A673 (cell line): ENCODE measurements at regions not wholly inside any gene's neighbourhood (a gene's known extent, or its start where the extent isn't known, plus 50 kb on each side); places are given as distances from the start of the nearest gene placed in this dataset.

Experiments
- BruUV-seq: library from RNA; stranded (reverse); fragments of 400-500 nt; replicated peaks from 2 replicates; lab custom pipeline; 2021; lab: Mats Ljungman, UMichigan
- CTCF ChIA-PET: fragments of 300-600 bp; sonication (Branson Sonifier 250); formaldehyde crosslinking; loops from one replicate; lab custom pipeline; 2022; ENCODE audit warnings: antibody characterized with exemption; lab: Charles Lee
- POLR2A ChIA-PET: fragments of 300-600 bp; sonication (Branson Sonifier 250); formaldehyde crosslinking; loops from one replicate; lab custom pipeline; 2022; ENCODE audit warnings: antibody characterized with exemption; ENCODE audit not compliant: low non-redundant PET; lab: Charles Lee
- DNase-seq: peaks from one replicate; pipeline ENCODE4 v3.0.0-alpha.2; 2015; ENCODE audit warnings: low spot score
- H3K27ac ChIP-seq: fragments of 200-600 bp; sonication (generic); 2 replicates; pipeline ENCODE4 v1.5.1; 2016; ENCODE audit warnings: mixed run types, low read depth, mild to moderate bottlenecking, mixed read lengths, antibody characterized with exemption, low read length; ENCODE audit not compliant: poor library complexity, severe bottlenecking
- H3K27me3 ChIP-seq: fragments of 200-600 bp; sonication (generic); replicated peaks from 2 replicates; pipeline ENCODE4 v1.6.1; 2017; ENCODE audit warnings: mixed run types, low read depth, mild to moderate bottlenecking, mixed read lengths, antibody characterized with exemption, low read length; ENCODE audit not compliant: insufficient read depth, poor library complexity
- H3K36me3 ChIP-seq: fragments of 200-600 bp; sonication (generic); 2 replicates; pipeline ENCODE4 v1.6.1; 2016; ENCODE audit warnings: mixed run types, mild to moderate bottlenecking, mixed read lengths, antibody characterized with exemption, low read length; ENCODE audit not compliant: insufficient read depth, poor library complexity, severe bottlenecking
- H3K4me1 ChIP-seq: fragments of 200-600 bp; sonication (generic); 2 replicates; pipeline ENCODE4 v1.6.1; 2017; ENCODE audit warnings: mixed run types, mild to moderate bottlenecking, mixed read lengths, antibody characterized with exemption, low read length; ENCODE audit not compliant: insufficient read depth, poor library complexity, severe bottlenecking
- H3K4me3 ChIP-seq: fragments of 200-600 bp; sonication (generic); 2 replicates; pipeline ENCODE4 v1.5.1; 2016; ENCODE audit warnings: low read depth, mixed run types, mild to moderate bottlenecking, mixed read lengths, low read length; ENCODE audit not compliant: poor library complexity, severe bottlenecking
- H3K9me3 ChIP-seq: fragments of 200-600 bp; sonication (generic); 2 replicates; pipeline ENCODE4 v1.6.1; 2016; ENCODE audit warnings: mixed run types, low read depth, mild to moderate bottlenecking, mixed read lengths, antibody characterized with exemption, low read length; ENCODE audit not compliant: poor library complexity, severe bottlenecking
- EZH2 ChIP-seq: fragments of 200-600 bp; sonication (generic); IDR thresholded peaks from 2 replicates; pipeline ENCODE4 v1.6.1; 2017; ENCODE audit warnings: borderline replicate concordance, low read depth, mild to moderate bottlenecking, mixed read lengths, antibody characterized with exemption, low read length; ENCODE audit not compliant: poor library complexity, severe bottlenecking
- intact Hi-C: fragments of 100-400 bp; cut with micrococcal nuclease; formaldehyde crosslinking; loops from one replicate; pipeline ENCODE4 v1.10.0; 2022; ENCODE audit not compliant: unreplicated experiment
- TF ChIP-seq, protein P1 (sequence below): fragments of 300-800, 200-600 bp; sonication (generic); conservative IDR thresholded peaks from 2 replicates; pipeline ENCODE4 v1.5.1; 2017; ENCODE audit warnings: low read depth, mild to moderate bottlenecking, antibody characterized with exemption, low read length, moderate library complexity, mixed read lengths

DNA sequence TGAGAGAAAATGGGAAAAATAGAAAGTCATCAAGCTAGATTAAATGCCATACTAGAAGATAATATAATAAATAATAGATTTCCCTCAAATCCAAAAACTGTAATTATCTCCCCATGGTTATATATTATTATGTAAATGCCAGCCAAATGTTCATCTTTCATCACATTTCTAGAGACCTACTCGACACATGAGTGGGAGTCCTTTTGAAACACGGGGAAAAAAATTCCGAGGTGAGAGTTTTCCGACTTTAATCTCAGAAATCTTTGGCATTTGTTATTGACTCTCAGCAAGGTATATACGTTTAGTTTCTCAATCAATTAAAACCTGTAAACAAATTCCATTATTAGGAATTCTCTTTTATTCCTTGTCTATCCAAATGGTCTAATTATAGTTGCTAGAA, 465.4 kb upstream of the SMIM31 start:
- TF ChIP-seq, protein P1, sequence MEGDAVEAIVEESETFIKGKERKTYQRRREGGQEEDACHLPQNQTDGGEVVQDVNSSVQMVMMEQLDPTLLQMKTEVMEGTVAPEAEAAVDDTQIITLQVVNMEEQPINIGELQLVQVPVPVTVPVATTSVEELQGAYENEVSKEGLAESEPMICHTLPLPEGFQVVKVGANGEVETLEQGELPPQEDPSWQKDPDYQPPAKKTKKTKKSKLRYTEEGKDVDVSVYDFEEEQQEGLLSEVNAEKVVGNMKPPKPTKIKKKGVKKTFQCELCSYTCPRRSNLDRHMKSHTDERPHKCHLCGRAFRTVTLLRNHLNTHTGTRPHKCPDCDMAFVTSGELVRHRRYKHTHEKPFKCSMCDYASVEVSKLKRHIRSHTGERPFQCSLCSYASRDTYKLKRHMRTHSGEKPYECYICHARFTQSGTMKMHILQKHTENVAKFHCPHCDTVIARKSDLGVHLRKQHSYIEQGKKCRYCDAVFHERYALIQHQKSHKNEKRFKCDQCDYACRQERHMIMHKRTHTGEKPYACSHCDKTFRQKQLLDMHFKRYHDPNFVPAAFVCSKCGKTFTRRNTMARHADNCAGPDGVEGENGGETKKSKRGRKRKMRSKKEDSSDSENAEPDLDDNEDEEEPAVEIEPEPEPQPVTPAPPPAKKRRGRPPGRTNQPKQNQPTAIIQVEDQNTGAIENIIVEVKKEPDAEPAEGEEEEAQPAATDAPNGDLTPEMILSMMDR = no peak
- TF ChIP-seq EZH2 = no peak
- H3K4me3 ChIP-seq = no peak overlapping the region
- no peak for DNase-seq
- BruUV-seq = no TSS peak
- H3K4me1 ChIP-seq = no peaks in the 10 kb centered on the region
- intact Hi-C loops = no loop called here
- no peak overlapping the region for H3K27ac ChIP-seq
- POLR2A ChIA-PET = no interaction called here
- no peaks in the 10 kb centered on the region for H3K36me3 ChIP-seq
- no peaks in the 10 kb centered on the region for H3K9me3 ChIP-seq
- no peaks in the 10 kb centered on the region for H3K27me3 ChIP-seq
- CTCF ChIA-PET = no interaction called here

DNA sequence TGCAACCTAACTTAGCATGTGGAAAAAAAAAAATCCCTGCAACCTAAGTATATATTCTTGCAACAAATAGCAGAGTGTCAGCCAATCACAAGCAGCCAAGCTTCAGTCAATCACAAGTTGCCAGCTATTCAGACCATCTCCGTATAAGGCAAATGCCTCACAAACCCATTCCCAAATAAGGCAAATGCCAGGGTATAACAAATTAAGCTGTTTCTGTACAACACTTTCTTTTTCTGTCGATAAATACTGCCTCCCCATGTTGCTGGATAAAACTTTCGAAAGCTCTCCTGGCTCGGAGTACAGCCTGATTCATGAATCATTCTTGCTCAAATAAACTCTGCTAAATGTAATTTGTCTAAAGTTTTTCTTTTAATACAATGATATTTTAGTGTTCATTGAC, 460.7 kb upstream of the SMIM31 start:
- BruUV-seq = no TSS peak
- POLR2A ChIA-PET = no interaction called here

DNA sequence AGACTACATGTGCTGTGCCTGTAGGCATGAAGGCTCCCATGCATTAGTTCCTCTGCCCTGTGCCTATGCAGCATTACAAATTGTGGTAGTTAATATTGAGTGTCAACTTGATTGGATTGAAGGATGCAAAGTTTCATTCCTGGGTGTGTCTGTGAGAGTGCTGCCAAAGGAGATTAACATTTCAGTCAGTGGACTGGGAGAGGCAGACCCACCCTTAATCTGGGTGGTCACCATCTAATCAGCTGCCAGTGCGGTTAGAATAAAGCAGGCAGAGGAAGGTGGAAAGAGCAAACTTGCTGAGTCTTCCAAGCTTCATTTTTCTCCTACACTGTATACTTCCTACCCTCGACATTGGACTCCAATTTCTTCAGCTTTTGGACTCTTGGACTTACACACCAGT, 460.2 kb upstream of the SMIM31 start:
- intact Hi-C loops = no loop called here
- POLR2A ChIA-PET = no interaction called here
- CTCF ChIA-PET = no interaction called here
- Histone ChIP-seq H3K36me3 (no peaks in the 10 kb centered on the region), H3K27me3 (no peaks in the 10 kb centered on the region), H3K4me3 (no peak overlapping the region), H3K4me1 (no peaks in the 10 kb centered on the region), H3K9me3 (no peaks in the 10 kb centered on the region), H3K27ac (no peak overlapping the region)
- TF ChIP-seq EZH2 = no peak
- TF ChIP-seq, protein P1 = no peak
- no peak for DNase-seq
- BruUV-seq = no TSS peak

More for the DNA sequence above, 460.7 kb upstream of the SMIM31 start:
- no peaks in the 10 kb centered on the region for H3K36me3 ChIP-seq
- intact Hi-C loops = no loop called here
- CTCF ChIA-PET = no interaction called here
- H3K9me3 ChIP-seq = no peaks in the 10 kb centered on the region
- H3K4me3 ChIP-seq = no peak overlapping the region
- no peaks in the 10 kb centered on the region for H3K4me1 ChIP-seq
- DNase-seq = no peak
- no peaks in the 10 kb centered on the region for H3K27me3 ChIP-seq
- no peak overlapping the region for H3K27ac ChIP-seq
- TF ChIP-seq, protein P1 = no peak
- TF ChIP-seq EZH2 = no peak
